ENCODE measurements at regions not wholly inside any gene's neighbourhood (a gene's known extent, or its start where the extent isn't known, plus 50 kb on each side); places are given as distances from the start of the nearest gene placed in this dataset.

- Histone ChIP-seq H3K9me3 (ENCODE audit: low read length) (no peaks in the 10 kb centered on the region), H4K20me1 (ENCODE audit: insufficient read depth, low read length) (no peaks in the 10 kb centered on the region), H3F3A (ENCODE audit: insufficient read depth, low read length) (no peaks in the 10 kb centered on the region), H3K27me3 (ENCODE audit: insufficient read depth, low read length) (no peaks in the 10 kb centered on the region), H3K4me1 (ENCODE audit: insufficient read depth, low read length, severe bottlenecking) (peaks cover 87% of the 10 kb centered on the region), H3K4me3 (ENCODE audit: low read depth, low read length, poor library complexity, severe bottlenecking) (no peak overlapping the region), H2AFZ (ENCODE audit: low read length) (no peak overlapping the region; the same call in 1 of the 2 replicates), H3K27ac (ENCODE audit: low read depth, low read length, poor library complexity, severe bottlenecking) (peak overlapping the region; percentile 84), H3K9ac (ENCODE audit: low read length) (peak overlapping the region; percentile 3; the same call in 1 of the 2 replicates), H3K9me2 (ENCODE audit: low read depth, low read length) (no peaks in the 10 kb centered on the region), H3K79me2 (ENCODE audit: insufficient read depth, low read length) (no peaks in the 10 kb centered on the region), H3K36me3 (ENCODE audit: insufficient read depth, low read length) (no peaks in the 10 kb centered on the region), H3K4me2 (ENCODE audit: low read length) (no peak overlapping the region)
- TF ChIP-seq EZH2 (IDR thresholded peaks at IDR 0.05; ENCODE audit: borderline replicate concordance, low read length) = no peak
- no peak for TF ChIP-seq CTCF (IDR thresholded peaks at IDR 0.05; ENCODE audit: low read length)
These were observed 230.1 kb downstream of the DLEU7 start for GRCh38 chr13:50613356-50613831.

GRCh38 chr13:50615234-50615633 lies 228.3 kb downstream of the DLEU7 start:
- H3K27ac ChIP-seq (ENCODE audit: low read depth, low read length, poor library complexity, severe bottlenecking) = peak overlapping the region; percentile 76
- H3K36me3 ChIP-seq (ENCODE audit: insufficient read depth, low read length) = no peaks in the 10 kb centered on the region
- no peak for TF ChIP-seq EZH2 (IDR thresholded peaks at IDR 0.05; ENCODE audit: borderline replicate concordance, low read length)
- H2AFZ ChIP-seq (ENCODE audit: low read length) = no peak overlapping the region
- peaks cover 91% of the 10 kb centered on the region for H3K4me1 ChIP-seq (ENCODE audit: insufficient read depth, low read length, severe bottlenecking)
- no peaks in the 10 kb centered on the region for H3K9me3 ChIP-seq (ENCODE audit: low read length)
- no peak overlapping the region for H3K4me3 ChIP-seq (ENCODE audit: low read depth, low read length, poor library complexity, severe bottlenecking)
- no peaks in the 10 kb centered on the region for H3K9me2 ChIP-seq (ENCODE audit: low read depth, low read length)
- no peak overlapping the region for H3K4me2 ChIP-seq (ENCODE audit: low read length)
- H3K27me3 ChIP-seq (ENCODE audit: insufficient read depth, low read length) = no peaks in the 10 kb centered on the region
- no peaks in the 10 kb centered on the region for H3K79me2 ChIP-seq (ENCODE audit: insufficient read depth, low read length)
- no peaks in the 10 kb centered on the region for H4K20me1 ChIP-seq (ENCODE audit: insufficient read depth, low read length)
- H3K9ac ChIP-seq (ENCODE audit: low read length) = no peak overlapping the region
- no peaks in the 10 kb centered on the region for H3F3A ChIP-seq (ENCODE audit: insufficient read depth, low read length)

DNA sequence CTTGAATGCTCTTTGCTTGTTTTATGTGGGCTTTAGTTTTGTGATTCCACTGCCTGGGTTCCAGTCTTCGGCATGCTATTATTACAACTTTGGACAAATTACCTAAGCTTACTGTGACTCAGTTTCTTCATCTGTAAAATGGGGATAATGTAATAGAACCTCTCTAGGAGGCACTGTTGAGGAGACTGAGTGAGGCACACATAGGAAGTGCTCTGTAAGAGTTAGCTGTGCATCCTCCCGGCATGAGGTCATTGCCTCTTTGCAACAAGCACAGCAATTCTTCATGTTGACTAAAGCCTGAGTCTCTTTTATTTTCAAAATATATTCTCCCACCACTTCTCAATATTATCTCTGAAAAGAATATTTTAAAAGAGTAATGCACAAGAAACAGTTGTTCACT lies 227.4 kb downstream of the DLEU7 start:
- Histone ChIP-seq H3K27ac (ENCODE audit: low read depth, low read length, poor library complexity, severe bottlenecking) (peak overlapping the region; percentile 76), H3K4me2 (ENCODE audit: low read length) (no peak overlapping the region), H3K79me2 (ENCODE audit: insufficient read depth, low read length) (no peaks in the 10 kb centered on the region), H3K4me3 (ENCODE audit: low read depth, low read length, poor library complexity, severe bottlenecking) (no peak overlapping the region), H3K36me3 (ENCODE audit: insufficient read depth, low read length) (no peaks in the 10 kb centered on the region), H3K4me1 (ENCODE audit: insufficient read depth, low read length, severe bottlenecking) (peaks cover 94% of the 10 kb centered on the region), H2AFZ (ENCODE audit: low read length) (no peak overlapping the region), H3K9me2 (ENCODE audit: low read depth, low read length) (no peaks in the 10 kb centered on the region), H3F3A (ENCODE audit: insufficient read depth, low read length) (no peaks in the 10 kb centered on the region), H4K20me1 (ENCODE audit: insufficient read depth, low read length) (no peaks in the 10 kb centered on the region), H3K9me3 (ENCODE audit: low read length) (no peaks in the 10 kb centered on the region), H3K27me3 (ENCODE audit: insufficient read depth, low read length) (no peaks in the 10 kb centered on the region), H3K9ac (ENCODE audit: low read length) (no peak overlapping the region)
- TF ChIP-seq CTCF (IDR thresholded peaks at IDR 0.05; ENCODE audit: low read length) (peak; percentile 51; the same call in 1 of the 2 replicates), EZH2 (IDR thresholded peaks at IDR 0.05; ENCODE audit: borderline replicate concordance, low read length) (no peak)

GRCh38 chr13:50617134-50617721 lies 226.3 kb downstream of the DLEU7 start:
- Histone ChIP-seq H2AFZ (ENCODE audit: low read length) (no peak overlapping the region), H3K4me2 (ENCODE audit: low read length) (no peak overlapping the region; the same call in 1 of the 2 replicates), H3K79me2 (ENCODE audit: insufficient read depth, low read length) (no peaks in the 10 kb centered on the region)

More at GRCh38 chr13:50617134-50617721, 226.3 kb downstream of the DLEU7 start:
- Histone ChIP-seq H3K9me3 (ENCODE audit: low read length) (no peaks in the 10 kb centered on the region), H3K9ac (ENCODE audit: low read length) (no peak overlapping the region; the same call in 1 of the 2 replicates), H3K4me3 (ENCODE audit: low read depth, low read length, poor library complexity, severe bottlenecking) (no peak overlapping the region), H3F3A (ENCODE audit: insufficient read depth, low read length) (no peaks in the 10 kb centered on the region), H3K36me3 (ENCODE audit: insufficient read depth, low read length) (no peaks in the 10 kb centered on the region), H4K20me1 (ENCODE audit: insufficient read depth, low read length) (no peaks in the 10 kb centered on the region), H3K4me1 (ENCODE audit: insufficient read depth, low read length, severe bottlenecking) (peaks cover 84% of the 10 kb centered on the region), H3K27me3 (ENCODE audit: insufficient read depth, low read length) (no peaks in the 10 kb centered on the region), H3K27ac (ENCODE audit: low read depth, low read length, poor library complexity, severe bottlenecking) (peak overlapping the region; percentile 76), H3K9me2 (ENCODE audit: low read depth, low read length) (no peaks in the 10 kb centered on the region)
- TF ChIP-seq EZH2 (IDR thresholded peaks at IDR 0.05; ENCODE audit: borderline replicate concordance, low read length) (no peak), CTCF (IDR thresholded peaks at IDR 0.05; ENCODE audit: low read length) (no peak)

Data from OCI-LY1 (cell line).